DMS 273 (cell line): ENCODE measurements at regions not wholly inside any gene's neighbourhood (a gene's known extent, or its start where the extent isn't known, plus 50 kb on each side); places are given as distances from the start of the nearest gene placed in this dataset.
A peak's percentile ranks its signal among the peaks of the same experiment; 100 is the strongest.

Source experiments
- DNase-seq: peaks from one replicate; lab custom pipeline; 2025; ENCODE audit not compliant: unreplicated experiment; lab: John Stamatoyannopoulos, UW

DNA sequence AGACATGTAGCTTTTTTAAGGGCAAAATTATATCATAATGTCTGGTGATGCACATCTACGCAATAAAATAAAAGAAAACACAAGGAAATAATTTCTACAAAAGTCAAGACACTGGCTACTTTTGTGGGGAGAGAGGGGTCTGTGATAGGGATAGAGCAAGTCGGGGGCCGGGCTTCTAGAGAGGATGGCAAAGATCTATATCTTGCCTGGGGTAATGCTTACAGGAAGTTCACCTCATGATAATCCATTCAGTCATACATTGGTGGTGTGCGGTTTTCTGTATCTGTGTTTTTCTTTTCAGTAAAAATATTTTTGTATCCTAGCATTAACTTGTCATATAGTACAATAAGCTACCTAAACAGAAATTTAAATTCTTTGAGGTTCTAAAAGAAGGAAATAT, 178.8 kb downstream of the ARRDC4 start:
- no peak for DNase-seq

- no peak for DNase-seq
Measured at GRCh38 chr15:98142572-98142971, 182.1 kb downstream of the ARRDC4 start.

- DNase-seq = no peak
Measured at GRCh38 chr15:98143116-98143515, 182.6 kb downstream of the ARRDC4 start.

- DNase-seq = no peak
Measured at GRCh38 chr15:98144388-98144787, 183.9 kb downstream of the ARRDC4 start.

DNA sequence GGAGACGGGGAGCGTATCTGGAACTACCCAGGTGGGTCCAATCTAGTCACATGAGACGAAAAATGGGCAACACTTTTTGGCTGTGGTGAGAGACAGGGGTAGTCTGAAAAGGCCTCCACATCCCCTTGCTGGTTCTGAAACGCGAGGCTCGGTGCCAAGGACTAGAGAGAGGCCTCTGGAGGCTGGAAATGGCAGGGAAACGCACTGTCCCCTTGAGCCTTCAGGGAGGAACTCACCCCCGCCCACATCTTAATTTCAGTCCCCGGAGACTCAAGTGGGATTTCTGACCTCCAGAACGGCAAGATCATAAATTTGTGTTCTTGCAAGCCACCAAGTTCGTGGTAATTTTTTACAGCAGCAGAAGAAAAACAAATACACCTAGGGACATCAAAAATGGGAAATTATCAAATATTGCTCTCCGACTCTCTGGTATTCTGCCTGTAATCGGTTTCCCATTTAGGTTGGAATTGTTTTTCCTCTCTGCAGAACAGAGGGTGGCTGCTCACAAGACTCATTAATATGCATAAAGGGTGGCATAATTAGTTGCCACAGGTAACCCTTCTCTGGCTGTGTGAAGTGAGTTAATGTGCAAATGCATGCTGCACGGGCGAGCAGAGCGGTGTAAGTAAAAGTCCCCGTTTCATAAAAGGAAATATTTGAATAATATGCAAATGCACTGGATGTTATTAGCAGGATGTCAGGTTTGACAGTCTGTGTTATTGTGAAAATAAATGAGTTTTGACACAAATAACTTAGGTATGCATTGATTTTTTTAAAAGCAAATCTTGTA, 185.7 kb downstream of the ARRDC4 start:
- no peak for DNase-seq

GRCh38 chr15:98147415-98147814, 186.9 kb downstream of the ARRDC4 start:
- no peak for DNase-seq

DNA sequence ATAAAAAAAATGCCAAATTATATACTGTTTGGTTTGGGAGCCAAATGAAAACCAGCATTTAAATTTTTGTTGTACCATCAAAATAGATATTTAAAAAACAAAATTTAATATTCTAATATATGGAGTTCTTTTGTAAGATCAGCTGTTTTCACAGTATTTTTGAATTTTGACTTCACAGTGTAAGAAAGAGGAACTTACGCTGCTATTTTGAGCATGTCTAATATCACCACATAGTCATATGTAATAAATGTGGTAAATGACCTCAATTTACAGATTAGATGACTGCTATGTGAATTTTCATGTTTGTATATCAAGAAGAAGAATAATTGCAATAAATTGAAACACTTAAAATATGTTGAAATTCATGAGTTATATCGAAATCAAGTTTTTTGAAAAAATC, 189.6 kb downstream of the ARRDC4 start:
- no peak for DNase-seq

GRCh38 chr15:98150536-98150935, 190.0 kb downstream of the ARRDC4 start:
- no peak for DNase-seq

DNA sequence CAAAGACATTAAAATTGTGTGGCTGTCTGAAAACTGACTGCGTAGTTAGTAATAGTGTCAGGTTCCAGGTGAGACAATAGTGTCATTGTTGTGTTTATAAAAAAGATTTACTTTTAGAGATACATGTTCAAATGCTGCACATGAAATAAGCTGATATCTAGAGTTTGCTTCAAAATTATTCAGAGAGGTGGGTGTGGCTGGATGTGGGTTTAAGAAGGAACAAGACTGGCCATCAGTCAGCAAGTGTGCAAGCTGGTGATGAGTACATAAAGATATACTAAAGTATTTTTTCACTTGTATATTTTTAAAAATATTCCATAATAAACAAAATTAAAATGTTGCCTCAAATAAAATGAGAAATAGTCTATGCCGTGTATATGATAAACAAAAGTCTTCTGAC, 190.6 kb downstream of the ARRDC4 start:
- no peak for DNase-seq

DNA sequence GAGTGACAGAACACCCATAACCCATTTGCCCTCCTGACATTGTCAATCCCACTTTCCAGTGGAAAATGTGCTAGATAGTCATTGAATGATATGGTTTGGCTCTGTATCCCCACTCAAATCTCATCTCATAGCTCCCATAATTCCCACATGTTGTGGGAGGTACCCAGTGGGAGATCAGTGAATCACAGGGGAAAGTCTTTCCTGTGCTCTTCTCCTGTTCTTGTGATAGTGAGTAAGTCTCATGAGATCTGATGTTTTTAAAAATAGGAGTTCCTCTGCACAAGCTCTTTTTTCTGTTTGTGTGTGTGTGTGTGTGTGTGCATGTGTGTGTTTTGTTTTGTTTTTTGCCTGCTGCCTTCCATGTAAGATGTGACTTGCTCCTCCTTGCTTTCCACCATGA, 191.7 kb downstream of the ARRDC4 start:
- DNase-seq = no peak

DNA sequence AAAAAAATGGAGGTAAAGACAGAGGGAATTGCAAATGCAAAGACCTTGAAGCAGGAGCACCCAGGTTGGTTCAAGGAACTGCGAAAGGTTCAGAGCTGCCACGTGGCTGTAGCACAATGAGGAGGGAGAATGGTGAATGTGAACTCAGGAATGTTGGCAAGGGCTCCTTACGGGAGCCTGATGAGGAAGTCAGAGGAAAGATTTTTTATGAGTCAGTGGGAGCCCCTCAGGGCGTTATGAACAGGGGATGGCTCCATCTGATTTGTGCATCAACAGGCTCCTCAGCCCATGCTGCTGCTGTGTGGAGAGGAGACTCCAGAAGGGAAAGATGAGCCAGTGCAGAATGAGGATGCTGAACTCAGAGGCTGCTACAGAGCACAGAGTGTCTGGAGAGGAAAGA, 194.4 kb downstream of the ARRDC4 start:
- no peak for DNase-seq

GRCh38 chr15:98155356-98155755, 194.9 kb downstream of the ARRDC4 start:
- DNase-seq = no peak

DNA sequence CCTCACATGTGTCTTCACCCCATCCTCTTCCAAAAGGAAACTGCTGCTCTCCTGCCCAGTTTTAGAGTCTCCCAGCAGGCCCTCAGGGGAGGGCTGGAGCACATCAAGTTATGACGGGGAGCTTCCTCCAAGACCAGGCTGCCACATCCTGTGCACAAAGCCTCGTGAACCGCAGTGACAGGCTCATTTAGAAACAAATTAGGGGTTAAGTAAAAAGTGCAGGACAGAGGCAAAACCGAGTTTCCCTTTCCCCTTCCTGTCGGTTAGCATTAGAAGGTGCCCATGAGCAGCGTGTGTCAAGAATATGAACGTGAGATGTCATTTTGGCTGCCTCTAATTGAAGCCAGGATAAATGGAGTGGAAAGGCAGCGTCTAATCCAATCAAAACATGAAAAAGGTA, 199.7 kb downstream of the ARRDC4 start:
- DNase-seq = no peak

DNA sequence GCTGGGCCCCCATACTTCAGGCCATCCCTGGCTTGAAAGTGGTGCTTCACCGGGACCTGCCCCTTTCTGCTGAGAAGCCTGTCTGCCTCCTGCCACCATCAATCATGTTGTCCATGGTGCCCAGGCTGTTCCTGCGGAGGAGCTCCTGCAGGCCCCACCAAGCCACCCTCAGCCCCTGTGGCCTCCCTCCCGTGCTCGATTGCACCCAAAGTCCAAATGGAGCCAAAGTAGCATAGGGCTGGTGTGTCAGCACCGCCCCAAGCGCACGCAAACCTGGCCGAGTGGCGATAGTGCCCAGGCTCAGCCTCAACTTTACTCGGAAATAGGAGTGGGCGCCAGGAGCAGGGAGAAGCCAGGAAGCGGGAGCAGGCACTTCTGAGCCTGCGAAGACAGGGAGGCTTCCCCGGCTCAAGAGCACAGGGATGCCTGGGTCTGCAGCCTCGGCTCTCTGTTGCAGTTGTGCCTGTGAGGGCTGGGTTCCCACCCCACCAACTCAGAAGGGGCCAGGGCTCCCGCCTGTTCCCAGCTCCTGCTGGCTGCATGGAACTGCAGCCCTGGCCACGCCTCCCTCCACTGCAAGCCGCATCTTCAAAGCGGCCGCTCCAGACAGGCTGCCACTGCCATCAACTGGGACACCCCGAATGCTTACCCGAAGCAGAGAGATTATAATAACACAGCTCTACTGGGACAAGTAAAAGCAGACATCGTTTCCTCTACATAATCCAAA, 203.0 kb downstream of the ARRDC4 start:
- DNase-seq = no peak

DNA sequence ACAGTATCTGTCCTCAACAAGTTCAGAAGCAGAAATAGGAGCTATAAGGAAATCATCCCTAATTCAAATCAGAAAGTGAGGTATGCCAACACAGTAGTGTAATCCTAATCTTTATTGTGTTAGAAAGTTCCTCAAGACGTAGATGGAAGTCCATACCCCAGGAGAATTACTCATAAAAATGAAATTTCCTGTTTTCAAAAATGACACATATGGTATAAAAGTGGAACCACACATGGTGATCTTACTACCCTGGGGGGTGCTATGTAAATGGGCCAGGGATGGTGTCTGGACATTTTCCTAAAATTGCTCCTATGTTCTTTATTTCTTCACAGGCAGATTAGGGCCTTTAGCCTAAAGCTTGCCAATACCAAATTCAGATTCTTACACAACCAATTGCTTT, 204.1 kb downstream of the ARRDC4 start:
- no peak for DNase-seq

DNA sequence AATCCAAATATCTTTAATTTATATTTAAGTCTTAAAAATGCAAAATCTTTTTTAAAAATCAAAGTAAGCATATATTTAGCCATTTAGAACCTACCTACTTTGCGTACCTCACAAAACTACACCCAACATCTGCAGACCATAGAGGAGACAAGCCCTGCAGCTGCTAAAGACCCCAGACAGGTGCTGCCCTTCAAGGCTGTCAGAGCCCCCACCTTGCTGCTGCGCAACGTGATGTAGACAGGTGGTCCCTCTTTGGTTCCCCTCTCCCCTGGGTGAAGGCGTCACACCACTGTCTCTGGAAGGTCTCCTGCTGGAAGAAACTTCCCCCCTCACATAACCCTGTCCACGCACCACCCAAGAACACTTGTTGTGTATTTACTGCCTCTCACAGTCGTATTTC, 204.5 kb downstream of the ARRDC4 start:
- DNase-seq = no peak

- DNase-seq = no peak
Measured at GRCh38 chr15:98167722-98168268, 207.3 kb downstream of the ARRDC4 start.

DNA sequence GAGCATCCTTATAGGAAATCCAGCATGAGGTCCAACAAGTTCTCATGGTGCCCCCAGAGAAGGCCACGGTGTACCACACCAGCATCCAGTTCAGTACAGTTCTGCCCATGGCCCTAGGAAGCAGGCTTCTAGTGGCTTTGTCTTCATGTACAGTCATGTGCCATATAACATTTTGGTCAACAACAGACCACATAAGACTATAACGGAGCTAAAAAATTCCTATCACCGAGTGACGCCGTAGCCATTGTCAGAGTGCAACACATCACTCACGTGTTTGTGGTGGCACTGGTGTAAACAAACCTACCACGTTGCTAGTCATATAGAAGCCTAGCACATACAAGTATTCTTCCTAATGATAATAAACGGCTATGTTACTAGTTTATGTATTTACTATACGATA, 209.0 kb downstream of the ARRDC4 start:
- no peak for DNase-seq

- peak; percentile 6 for DNase-seq
Measured at GRCh38 chr15:98174286-98174685, 213.8 kb downstream of the ARRDC4 start.

DNA sequence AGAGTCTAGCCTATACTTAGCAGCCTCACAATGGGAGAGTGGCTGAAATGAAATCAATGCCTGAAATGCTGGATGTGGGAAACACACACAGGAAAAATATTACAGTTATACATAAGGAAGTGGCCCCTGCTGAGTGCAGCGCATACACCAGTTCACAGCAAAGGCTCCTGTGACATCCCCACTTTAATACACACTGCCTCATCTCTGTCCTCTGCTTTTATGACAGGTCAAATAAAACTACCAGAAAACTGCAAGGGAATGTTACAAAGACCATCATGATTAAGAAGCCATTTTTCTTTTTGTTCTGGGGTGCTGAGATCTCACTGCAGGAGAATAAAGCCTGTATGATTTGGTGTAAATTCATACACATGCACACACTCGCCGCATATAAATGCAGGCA, 214.3 kb downstream of the ARRDC4 start:
- no peak for DNase-seq

- peak; percentile 56 for DNase-seq
Measured at GRCh38 chr15:98177966-98178592, 217.6 kb downstream of the ARRDC4 start.

- DNase-seq = no peak
Measured at GRCh38 chr15:98178861-98179260, 218.4 kb downstream of the ARRDC4 start.
